Stimulated activated CD4-positive, alpha-beta T cell treated with anti-CD3 and anti-CD28 coated beads, Interleukin-4, amount 100 ng/mL, for 1 hour (primary cell): ENCODE measurements at regions not wholly inside any gene's neighbourhood (a gene's known extent, or its start where the extent isn't known, plus 50 kb on each side); places are given as distances from the start of the nearest gene placed in this dataset.

ENCODE experiments used
- DNase-seq: peaks from one replicate; pipeline ENCODE4 v3.0.0-alpha.2; 2020

DNA sequence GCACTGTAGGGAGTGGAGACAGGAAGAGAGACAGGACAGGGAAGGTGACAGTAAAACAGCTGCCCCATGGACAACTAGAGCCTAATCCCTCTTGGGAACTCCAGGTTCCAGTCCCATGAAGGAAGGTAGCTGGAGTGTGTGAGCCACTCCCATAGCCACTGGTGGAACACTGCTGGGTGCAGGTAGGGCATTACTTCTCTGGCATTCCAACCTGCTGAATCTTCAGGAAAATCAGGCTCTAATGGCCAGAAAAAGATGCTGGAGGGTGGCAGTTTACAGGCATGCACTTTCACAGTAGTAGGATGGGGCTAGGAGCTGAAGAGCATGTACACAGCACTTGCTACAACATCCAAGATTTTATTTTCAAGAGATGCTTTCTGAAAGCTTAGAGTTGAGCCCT lies 259.4 kb downstream of the AUH start:
- DNase-seq = no peak

DNA sequence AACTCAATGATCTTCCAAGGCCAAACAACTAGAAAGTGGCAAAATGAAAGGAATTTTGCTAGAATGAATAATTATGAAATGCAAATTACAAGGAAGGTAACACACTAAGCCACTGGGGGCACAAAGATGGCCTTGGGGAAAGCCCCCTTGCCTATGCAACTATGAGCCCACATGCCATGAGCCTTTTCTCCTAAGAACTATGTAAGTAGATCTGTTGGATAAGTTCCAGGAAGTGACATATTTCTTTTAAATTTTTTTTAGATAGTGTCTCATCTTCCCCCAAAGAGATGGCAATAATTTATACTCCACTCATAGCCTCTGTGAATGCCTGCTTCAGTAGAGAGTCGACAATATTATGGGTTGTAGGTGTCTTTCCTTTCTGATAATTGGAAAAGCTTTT lies 257.8 kb downstream of the AUH start:
- no peak for DNase-seq

DNA sequence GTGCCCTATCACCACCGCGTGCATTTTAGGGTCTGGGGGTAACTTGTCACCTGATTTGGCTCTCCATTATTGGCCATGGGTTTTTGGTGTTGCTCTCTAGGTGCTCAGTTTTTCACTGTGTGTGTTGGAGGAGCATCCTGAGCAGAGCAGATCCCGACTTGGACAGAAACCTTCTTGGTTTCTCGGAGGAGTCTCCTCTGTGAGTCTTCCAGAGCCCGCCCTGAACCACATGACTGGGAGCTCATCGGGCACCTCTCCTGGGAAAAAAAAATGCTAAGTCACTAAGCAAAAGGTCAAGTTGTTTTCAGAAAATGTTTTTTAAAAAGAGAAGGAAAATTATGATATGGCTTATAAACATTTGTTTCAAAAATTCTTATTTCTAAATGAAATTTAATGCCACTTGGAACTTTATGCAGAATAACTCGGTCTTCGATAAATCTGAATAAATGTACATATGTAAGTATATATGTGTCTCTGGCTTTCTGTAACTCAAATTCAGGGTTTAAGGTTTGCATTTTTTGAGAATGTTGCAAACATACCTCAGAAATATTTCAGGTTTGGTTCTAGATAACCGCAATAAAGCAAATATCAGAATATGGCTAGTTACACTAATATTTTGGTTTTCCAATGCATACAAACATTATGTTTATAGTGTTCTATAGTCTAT lies 255.2 kb downstream of the AUH start:
- no peak for DNase-seq

DNA sequence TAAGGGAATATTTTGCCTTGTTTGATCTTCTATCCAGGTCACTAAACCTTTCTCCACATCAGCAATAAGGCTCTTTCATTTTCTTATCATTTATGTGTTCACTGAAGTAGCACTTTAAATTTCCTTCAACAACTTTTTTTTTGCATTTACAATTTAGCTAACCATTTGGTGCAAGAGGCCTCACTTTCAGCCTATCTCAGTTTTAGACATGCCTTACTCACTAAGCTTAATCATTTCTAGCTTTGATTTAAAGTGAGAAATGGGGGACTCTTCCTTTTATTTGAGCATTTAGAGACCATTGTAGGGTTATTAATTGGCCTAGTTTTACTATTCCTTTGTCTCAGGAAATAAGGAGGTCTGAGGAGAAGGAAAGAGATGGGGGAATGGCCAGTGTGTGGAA lies 250.5 kb downstream of the AUH start:
- no peak for DNase-seq

DNA sequence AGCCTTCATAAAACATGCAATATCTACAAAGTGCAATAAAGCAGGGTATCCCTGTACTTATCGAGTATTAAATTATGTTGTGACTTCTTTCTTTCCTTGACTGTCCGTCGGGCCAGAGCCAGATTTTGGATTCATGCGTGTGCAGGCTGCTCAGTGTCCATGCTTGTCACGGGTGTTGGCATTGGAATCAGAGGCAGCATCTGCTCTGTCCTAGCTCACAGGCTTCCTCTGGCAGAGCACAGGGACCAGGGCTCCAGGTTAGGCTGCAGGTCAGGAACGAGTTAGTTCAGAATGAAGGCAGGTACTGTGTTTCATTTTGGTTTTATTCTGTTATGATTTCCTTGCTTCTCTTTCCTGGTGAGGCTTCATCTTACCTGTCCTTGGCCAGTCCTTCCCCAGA lies 249.8 kb downstream of the AUH start:
- no peak for DNase-seq

DNA sequence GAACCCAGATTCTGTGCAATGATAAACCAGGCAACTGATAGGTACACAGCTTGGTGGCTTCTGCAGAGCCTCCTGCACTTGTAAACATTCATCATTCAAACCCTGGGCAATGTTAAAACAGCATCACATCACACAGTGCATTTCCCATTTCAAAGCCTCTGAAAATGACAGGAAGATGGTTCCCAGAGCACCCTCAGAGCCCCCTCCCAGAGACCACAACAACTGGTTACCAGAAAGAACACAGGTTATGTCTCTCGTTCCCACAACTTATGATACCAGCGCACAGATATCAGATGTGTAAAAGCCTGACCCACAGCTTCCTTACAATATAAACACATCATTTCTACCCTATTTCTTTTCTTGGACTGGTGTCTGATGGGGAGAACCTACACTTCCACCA lies 248.7 kb downstream of the AUH start:
- DNase-seq = no peak

DNA sequence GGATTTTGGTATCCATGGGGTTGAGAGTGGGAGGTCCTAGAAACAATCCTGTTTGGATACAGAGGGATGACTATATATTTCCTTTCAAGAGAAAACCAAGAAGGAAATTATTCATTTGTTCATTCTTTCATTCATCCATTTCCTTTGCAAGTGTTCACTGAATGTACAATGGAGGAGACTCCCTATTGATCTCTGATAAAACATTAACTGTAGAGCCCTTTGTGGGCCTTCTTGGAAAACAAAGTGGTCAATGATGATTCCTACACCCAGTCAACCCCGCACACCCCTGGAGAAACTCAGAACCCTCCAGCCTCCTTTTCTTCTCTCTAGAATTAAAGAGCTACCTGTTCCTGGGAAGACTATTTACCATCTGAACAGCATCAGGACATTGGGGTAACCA lies 247.3 kb downstream of the AUH start:
- no peak for DNase-seq

DNA sequence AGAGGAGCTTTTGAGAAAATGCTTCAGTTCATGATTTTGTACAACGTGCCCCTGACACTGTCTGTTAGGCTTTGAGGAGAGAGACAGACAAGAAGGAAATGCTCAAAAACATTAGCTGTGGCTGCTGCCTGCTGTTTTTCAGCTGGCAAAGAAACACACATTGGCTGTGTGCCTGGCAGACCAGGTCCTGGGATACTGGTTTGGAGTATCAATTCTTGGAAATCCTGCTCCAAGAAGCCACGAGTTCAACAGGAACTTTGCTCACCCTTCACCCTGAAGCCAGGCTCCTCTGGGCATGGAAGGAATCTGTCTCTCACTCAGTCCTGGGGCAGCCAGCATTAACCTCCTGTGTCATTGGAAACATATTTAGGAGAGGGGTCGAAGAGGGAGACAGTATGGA lies 245.5 kb downstream of the AUH start:
- DNase-seq = no peak

DNA sequence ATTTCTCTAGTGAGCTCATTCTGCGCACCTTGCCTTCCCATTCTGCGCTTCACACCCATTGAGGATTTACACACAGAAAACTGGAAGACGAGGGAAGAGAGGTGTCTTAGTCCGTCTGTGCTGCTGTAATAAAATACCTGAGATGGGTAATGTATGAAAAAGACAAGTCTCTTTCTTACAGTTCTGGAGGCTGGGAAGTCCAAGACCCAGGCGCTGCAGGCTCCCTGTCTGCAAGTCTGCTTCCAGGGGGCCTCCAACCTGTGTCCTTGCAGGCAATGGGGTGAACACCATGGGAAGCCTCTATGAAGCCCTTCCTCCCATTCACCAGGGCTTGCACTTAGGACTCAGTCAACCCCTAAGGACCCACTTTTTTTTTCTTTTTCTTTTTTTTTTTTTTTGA lies 245.0 kb downstream of the AUH start:
- no peak for DNase-seq

DNA sequence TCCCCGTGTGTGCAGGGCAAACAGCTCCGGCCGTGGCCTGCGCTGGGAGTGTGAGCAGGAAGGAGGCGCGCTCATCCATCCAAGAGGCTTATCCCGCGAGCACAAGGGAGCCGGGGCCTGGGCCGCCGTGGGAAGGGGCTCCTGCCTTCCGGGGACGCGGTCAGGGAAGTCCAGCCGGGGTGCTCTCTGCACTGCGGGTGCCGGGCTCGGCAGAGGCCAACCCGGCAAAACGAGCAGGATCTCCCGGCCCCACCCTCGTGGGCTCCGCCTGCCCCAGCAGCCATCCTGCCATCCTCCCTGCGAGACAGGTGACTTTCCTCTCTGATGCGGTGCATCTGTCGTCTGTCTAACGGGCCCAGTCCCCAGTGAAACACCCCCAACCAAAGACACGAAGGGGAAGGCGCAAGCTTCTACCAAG lies 244.2 kb downstream of the AUH start:
- no peak for DNase-seq

DNA sequence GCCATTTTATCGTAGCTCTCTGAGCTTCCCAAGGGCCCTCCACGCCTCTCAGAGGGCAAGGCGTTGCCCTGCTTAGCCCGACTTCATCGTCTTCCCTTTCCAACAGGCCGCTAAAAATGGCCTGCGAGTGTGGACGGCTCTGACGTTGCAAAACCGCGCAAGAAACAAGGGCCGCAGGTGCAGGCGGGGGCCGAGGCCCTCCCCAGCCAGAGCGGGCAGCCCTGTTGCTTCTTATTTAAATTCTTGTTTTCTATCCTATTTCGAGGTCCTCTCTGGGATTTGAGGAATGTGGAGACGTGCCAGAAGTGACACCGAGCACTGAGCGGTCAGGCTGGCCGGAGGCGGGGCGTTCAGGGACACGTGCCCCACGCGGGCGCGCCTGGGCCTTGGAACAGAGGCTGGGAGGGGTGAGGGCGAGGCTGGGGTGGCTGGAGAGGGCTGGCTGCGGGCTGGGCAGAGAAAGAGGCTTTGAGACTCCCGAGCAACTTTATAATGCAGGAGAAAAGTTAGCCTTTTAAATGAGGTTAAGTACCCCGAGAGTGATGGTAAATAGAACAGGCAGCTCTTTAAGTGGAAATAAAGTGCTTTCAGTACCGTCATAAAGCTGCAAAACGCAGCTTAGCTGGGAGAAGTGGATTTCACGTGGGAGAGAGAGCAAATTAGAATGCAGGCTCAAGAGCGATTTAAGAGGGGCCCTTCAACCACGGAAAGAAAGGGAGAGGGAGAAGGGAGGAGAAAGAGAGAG lies 243.6 kb downstream of the AUH start:
- no peak for DNase-seq

DNA sequence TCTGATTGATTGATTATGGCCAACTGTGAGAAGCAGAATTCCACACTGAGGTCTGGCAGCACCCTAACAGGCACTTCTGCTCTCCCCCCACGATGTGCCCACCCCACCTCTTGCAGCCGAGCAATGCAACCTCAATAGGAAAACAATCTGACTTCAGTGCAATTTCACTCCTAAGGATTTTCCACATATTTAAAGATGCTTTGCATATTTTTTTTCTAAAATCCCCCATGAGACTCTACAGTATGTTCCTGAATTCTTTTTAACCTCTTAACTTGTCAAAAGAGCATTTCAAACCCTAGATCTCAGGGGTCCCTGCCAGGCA lies 243.1 kb downstream of the AUH start:
- DNase-seq = no peak

DNA sequence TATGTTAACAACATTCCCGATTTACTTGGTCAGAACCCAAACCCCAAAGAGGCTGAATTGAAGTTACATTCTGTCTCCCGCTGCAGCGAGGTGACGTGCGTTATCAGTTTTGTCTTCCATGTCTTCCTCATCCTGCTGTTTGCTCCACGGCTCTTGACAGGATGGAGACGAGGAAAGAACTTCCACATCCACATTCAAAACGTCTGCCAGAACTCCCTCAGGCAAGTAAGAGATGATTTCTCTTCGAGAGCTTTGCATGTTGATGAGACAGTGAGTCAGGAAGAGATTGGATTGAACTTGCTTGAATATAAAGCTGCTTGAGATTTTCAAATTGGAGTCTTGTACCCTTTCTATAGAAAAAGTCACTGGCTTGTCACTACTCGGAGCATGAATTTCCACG lies 242.6 kb downstream of the AUH start:
- no peak for DNase-seq

DNA sequence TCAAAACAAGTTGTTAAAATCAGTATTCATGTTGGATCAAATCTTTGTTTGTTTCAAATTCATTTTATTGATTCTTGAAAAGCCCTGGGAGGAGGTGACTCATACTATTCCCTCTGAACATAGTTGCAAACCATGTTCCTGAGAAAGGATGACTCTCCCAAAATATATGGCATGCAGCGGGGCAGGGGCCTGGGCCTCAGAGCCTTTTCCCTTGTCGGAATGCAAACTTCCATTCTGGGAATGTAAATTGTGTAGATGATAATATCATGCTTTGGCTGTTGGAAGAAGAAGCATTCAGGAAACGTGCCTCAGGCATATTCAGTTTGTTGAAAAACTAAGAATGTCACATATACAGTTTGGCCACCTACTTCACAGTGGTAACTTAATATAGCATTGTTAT lies 242.0 kb downstream of the AUH start:
- DNase-seq = no peak

DNA sequence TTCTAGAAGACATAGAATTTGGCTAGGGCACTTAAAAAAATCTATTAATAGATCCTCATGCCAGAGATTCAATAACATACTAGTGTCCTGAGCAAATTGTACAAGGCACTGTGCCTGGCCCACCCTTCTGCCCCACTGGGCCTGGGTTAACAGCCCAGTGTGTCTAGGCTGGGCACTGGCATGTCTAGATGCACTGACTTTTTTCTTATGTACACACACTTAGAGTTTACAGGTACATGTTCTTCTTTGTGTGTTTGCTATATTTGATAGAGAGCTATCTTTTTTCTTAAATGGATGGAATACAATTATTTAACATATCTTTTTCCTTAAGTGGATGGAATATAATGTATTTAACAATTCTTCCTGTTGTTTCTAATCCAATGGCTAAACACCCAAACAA lies 241.5 kb downstream of the AUH start:
- DNase-seq = no peak

DNA sequence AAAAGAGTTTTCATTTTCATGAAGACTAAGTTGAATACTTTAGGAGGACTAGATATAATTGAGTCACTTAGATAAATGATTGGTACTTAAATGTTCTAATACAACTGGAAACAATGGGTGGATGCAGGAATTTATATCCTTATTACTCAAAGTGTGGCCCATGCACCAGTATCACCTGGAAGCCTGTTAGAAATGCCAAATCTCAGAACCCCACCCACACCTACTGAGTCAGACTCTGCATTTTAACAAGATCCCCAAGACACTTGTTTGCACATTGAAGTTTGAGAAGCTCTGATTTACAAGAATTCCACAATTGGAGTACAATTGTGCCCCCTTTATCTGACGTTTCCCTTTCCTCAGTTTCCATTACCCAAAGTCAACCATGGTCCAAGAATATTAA lies 239.0 kb downstream of the AUH start:
- DNase-seq = no peak

DNA sequence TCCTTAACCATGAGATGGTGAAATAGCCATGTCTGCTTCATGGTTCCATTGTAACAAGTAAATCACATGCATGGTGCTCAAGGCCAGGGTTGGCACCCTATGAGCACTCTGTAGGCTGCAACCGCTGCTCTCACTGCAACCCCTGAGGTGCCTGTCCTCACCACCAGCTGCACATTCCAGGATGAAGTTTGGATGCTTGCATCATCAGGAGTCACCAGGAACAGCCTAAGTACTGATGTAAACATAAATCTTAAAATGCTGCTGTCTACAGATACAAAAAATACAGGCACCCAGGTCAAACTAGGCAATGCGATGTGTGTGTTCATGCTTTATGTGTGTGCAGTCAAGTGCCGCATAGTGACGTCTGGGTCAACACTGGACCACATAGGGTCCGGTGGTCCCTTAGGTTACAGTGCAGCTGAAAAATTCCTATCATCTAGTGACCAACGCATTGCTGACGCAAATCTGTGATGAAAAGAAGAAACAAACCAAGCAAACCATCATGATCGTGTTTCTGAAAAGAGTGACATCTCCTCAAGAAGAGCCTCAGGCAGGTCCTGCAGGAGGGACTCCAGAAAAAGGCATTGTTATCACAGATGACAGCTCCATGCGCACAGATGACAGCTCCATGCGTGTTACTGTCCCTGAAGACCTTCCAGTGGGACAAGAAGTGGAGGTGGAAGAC lies 234.8 kb downstream of the AUH start:
- DNase-seq = no peak

DNA sequence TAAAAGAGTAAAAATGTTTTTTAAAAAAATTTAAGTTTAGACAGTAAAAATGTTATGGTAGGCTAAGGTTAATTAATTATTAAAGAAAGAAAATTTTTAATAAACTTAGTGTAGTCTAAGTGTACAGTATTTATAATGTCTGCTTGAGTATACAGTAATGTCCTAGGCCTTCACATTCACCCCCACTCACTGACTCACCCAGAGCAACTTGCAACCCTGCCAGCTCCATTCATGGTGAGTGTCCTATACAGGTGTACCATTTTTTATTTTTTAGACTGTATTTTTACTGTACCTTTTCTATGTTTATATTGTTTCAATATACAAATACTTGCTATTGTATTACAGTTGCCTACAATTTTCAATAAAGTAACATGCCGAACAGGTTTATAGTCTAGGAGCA lies 234.1 kb downstream of the AUH start:
- no peak for DNase-seq

DNA sequence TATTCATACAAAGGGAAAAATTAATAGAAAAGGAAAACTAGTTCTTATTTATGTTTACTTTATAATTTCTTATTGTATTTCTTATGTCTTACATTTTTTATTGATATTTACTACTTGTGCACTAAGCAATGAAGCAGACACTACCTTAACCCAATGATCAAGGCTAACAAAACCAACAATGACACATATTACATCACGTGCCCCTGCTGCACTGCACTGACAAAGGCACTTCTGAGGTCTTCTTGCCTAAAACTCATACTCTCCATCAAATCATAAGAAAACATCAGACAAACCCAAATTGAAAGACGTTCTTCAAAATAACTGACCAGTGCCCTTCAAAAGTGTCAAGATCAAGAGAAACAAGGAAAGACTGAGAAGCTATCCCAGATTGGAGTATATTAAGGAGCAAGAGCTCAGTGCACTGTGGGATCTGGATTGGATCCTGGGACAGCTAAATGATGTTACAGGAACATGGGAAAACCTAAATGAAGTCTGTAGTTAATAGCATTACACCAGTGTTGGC lies 230.9 kb downstream of the AUH start:
- DNase-seq = no peak

DNA sequence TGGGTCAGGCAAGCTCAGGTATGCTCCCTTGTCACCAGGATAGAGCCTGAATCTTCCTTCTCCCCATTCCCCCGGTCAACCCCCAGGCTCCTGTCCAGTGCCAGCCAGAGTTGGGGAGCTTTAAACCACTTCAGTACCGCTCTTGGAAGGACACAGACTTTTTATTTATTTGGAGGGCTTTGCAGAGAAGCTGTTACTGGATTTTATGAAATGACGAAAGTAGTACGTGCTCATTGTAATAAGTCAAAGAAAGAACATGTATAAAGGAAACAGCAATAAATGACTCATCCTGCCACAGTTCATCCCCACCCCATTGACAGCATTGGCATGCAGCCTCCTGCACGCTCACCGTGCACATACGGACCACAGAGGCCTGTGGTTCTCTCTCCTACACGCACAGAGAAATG lies 230.3 kb downstream of the AUH start:
- DNase-seq = peak; percentile 56

DNA sequence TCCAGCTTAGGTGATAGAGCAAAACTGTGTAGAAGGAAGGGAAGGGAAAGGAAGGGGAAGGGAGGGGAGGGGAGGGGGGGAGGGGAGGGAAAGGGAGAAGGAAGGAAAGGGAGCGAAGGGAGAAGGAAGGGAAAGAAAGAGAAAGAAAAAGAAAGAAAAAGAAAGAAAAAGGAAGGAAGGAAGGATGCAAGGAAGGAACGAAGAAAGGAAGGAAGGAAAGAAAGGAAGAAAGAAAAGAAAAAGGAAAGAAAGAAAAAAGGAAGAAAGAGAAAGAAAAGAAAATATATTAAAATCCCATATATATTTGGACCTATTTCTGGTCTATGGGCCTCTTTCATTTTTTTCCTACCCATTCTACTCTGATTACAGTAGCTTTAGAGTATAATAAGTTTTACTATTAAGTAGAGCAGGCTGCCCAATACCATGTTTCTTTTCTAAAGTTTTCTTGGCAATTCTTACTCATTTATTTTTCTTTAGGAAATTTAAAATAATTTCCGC lies 229.1 kb downstream of the AUH start:
- no peak for DNase-seq

DNA sequence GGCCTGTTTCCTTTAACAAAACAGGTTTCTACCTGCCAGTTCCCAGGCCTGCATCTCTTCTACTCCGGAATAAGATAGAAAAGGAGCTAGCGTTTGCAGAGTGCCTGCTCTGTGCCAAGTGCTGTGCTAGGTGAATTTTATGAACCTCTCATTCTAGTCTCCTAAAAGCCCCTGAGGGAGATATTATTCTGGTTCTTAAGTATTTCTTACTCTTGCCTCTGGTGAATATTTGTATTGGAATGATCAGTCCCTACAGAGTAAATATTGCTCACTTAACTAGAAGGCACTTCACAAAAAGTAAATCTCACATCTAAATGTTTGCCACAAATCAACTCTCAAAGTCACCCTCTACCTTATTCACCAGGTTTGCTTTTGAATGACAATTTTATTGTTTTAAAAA lies 227.1 kb downstream of the AUH start:
- no peak for DNase-seq

DNA sequence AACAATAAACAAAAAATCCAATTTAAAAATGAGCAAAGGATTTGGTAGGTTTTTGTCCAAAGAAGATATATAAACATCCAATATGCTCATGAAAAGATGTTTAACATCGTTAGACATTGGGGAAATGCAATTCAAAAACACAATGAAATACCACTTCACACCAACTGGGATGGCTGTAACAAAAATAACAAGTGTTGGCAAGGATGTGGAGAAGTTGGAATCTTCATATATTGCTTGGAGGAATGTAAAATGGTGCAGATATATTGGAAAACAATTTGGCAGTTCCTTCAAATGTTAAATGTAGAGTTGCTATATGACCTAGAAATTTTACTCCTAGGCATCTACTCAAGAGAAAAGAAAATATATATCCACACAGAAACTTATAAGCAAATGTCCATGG lies 224.3 kb downstream of the AUH start:
- no peak for DNase-seq

DNA sequence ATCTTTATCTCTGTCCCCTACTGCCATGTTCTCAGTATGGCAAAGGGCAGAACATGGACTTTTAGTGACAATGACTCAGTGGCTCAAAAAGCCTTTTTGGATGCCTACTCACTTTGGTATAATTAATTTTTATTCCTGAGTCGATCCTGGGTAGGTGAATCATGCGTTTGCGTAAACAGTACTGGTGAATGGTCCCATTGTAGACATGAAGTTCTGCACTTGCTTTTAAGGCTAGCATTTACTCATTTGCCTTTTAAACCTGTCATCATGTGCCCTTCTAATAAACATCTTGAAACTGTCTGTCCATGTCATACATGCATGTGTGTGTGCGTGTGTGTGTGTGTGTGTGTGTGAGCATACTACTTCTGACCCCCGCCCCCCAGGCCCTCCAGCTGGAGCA lies 223.0 kb downstream of the AUH start:
- DNase-seq = no peak
